ENCODE measurements at regions not wholly inside any gene's neighbourhood (a gene's known extent, or its start where the extent isn't known, plus 50 kb on each side); places are given as distances from the start of the nearest gene placed in this dataset.

- H3K9me3 ChIP-seq (ENCODE audit: control insufficient read depth in 2 of 2, low read length in 2 of 2), result peaks cover 0 to 4% of the 10 kb centered on the region in 2 experiments
- no peak for DNase-seq
- peaks cover 0 to 2% (median 0%) of the 10 kb centered on the region in 7 donors for H3K9me3 Mint-ChIP-seq
- ATAC-seq (ENCODE audit: low read depth in 2 of 2), result no peak
- no peak overlapping the region for H3K4me3 Mint-ChIP-seq
- no peaks in the 10 kb centered on the region for H3K4me1 ChIP-seq (ENCODE audit: control insufficient read depth, insufficient read depth, low read length, poor library complexity, severe bottlenecking)
- H3K27ac ChIP-seq (ENCODE audit: insufficient read depth, low read length, poor library complexity, severe bottlenecking), result no peak overlapping the region
- no peaks in the 10 kb centered on the region for H3K27me3 ChIP-seq (ENCODE audit: control insufficient read depth, insufficient read depth, low read length)
- no peak overlapping the region for H3K27ac Mint-ChIP-seq
- no peaks in the 10 kb centered on the region for H3K36me3 ChIP-seq (ENCODE audit: control insufficient read depth, insufficient read depth, low read length)
- H3K4me3 ChIP-seq (ENCODE audit: low read depth, low read length), result no peak overlapping the region
- peaks cover 0 to 9% (median 4%) of the 10 kb centered on the region in 4 donors for H3K4me1 Mint-ChIP-seq
- no peaks in the 10 kb centered on the region for H3K27me3 Mint-ChIP-seq
- H3K36me3 Mint-ChIP-seq, result no peaks in the 10 kb centered on the region
Measured at GRCh38 chr6:145368075-145368474, 367.2 kb downstream of the EPM2A start.

- no peak overlapping the region for H3K27ac ChIP-seq (ENCODE audit: insufficient read depth, low read length, poor library complexity, severe bottlenecking)
- H3K9me3 Mint-ChIP-seq, result peaks cover 0 to 2% (median 0%) of the 10 kb centered on the region in 7 donors
- no peak overlapping the region for H3K27ac Mint-ChIP-seq
- H3K9me3 ChIP-seq (ENCODE audit: control insufficient read depth in 2 of 2, low read length in 2 of 2), result no peaks in the 10 kb centered on the region
- H3K36me3 ChIP-seq (ENCODE audit: control insufficient read depth, insufficient read depth, low read length), result no peaks in the 10 kb centered on the region
- H3K4me1 Mint-ChIP-seq, result peaks cover 0 to 9% (median 4%) of the 10 kb centered on the region in 4 donors
- H3K4me1 ChIP-seq (ENCODE audit: control insufficient read depth, insufficient read depth, low read length, poor library complexity, severe bottlenecking), result no peaks in the 10 kb centered on the region
- H3K4me3 ChIP-seq (ENCODE audit: low read depth, low read length), result no peak overlapping the region
- ATAC-seq (ENCODE audit: low read depth in 2 of 2), result no peak
- no peak overlapping the region for H3K4me3 Mint-ChIP-seq
- no peaks in the 10 kb centered on the region for H3K27me3 ChIP-seq (ENCODE audit: control insufficient read depth, insufficient read depth, low read length)
- no peaks in the 10 kb centered on the region for H3K27me3 Mint-ChIP-seq
- DNase-seq, result no peak
- H3K36me3 Mint-ChIP-seq, result no peaks in the 10 kb centered on the region
Measured at GRCh38 chr6:145370559-145370958, 364.8 kb downstream of the EPM2A start.

- peak overlapping the region in 3 of 4 donors; percentile 5 to 52 (median 7) for H3K4me3 Mint-ChIP-seq
Measured at GRCh38 chr6:145372671-145373151, 362.6 kb downstream of the EPM2A start.

GRCh38 chr6:145373826-145374225 is 361.5 kb downstream of the EPM2A start:
- peaks cover 0 to 4% (median 0%) of the 10 kb centered on the region in 7 donors for H3K9me3 Mint-ChIP-seq
- peak overlapping the region in 1 of 3 donors; percentile 16 for H3K27ac Mint-ChIP-seq
- H3K27me3 Mint-ChIP-seq, result no peaks in the 10 kb centered on the region
- ATAC-seq (ENCODE audit: low read depth in 2 of 2) (no peak), DNase-seq (no peak)
- H3K4me3 Mint-ChIP-seq, result no peak overlapping the region
- Histone ChIP-seq H3K4me1 (ENCODE audit: control insufficient read depth, insufficient read depth, low read length, poor library complexity, severe bottlenecking) (no peaks in the 10 kb centered on the region), H3K36me3 (ENCODE audit: control insufficient read depth, insufficient read depth, low read length) (no peaks in the 10 kb centered on the region), H3K4me3 (ENCODE audit: low read depth, low read length) (no peak overlapping the region), H3K9me3 (ENCODE audit: control insufficient read depth in 2 of 2, low read length in 2 of 2) (no peaks in the 10 kb centered on the region), H3K27ac (ENCODE audit: insufficient read depth, low read length, poor library complexity, severe bottlenecking) (no peak overlapping the region), H3K27me3 (ENCODE audit: control insufficient read depth, insufficient read depth, low read length) (peaks cover 3% of the 10 kb centered on the region)
- H3K4me1 Mint-ChIP-seq, result peaks cover 0 to 9% (median 4%) of the 10 kb centered on the region in 4 donors
- no peaks in the 10 kb centered on the region for H3K36me3 Mint-ChIP-seq

More at GRCh38 chr6:145372671-145373151, 362.6 kb downstream of the EPM2A start:
- Mint-ChIP-seq H3K4me1 (peaks cover 0 to 9% (median 4%) of the 10 kb centered on the region in 4 donors), H3K27ac (peak overlapping the region in 1 of 3 donors; percentile 28), H3K36me3 (no peaks in the 10 kb centered on the region), H3K9me3 (peaks cover 0 to 4% (median 0%) of the 10 kb centered on the region in 7 donors), H3K27me3 (no peaks in the 10 kb centered on the region)
- DNase-seq, result peak in 2 of 3 donors; percentile 10 to 39
- no peak overlapping the region for H3K27ac ChIP-seq (ENCODE audit: insufficient read depth, low read length, poor library complexity, severe bottlenecking)
- peak overlapping the region; percentile 39 for H3K4me3 ChIP-seq (ENCODE audit: low read depth, low read length)
- H3K9me3 ChIP-seq (ENCODE audit: control insufficient read depth in 2 of 2, low read length in 2 of 2), result no peaks in the 10 kb centered on the region
- peak in 1 of 2 donors; percentile 37 for ATAC-seq (ENCODE audit: low read depth in 2 of 2)
- no peaks in the 10 kb centered on the region for H3K4me1 ChIP-seq (ENCODE audit: control insufficient read depth, insufficient read depth, low read length, poor library complexity, severe bottlenecking)
- peaks cover 3% of the 10 kb centered on the region for H3K27me3 ChIP-seq (ENCODE audit: control insufficient read depth, insufficient read depth, low read length)
- H3K36me3 ChIP-seq (ENCODE audit: control insufficient read depth, insufficient read depth, low read length), result no peaks in the 10 kb centered on the region

- no peaks in the 10 kb centered on the region for H3K9me3 ChIP-seq (ENCODE audit: control insufficient read depth in 2 of 2, low read length in 2 of 2)
- no peaks in the 10 kb centered on the region for H3K36me3 ChIP-seq (ENCODE audit: control insufficient read depth, insufficient read depth, low read length)
- no peak overlapping the region for H3K4me3 ChIP-seq (ENCODE audit: low read depth, low read length)
- H3K27ac ChIP-seq (ENCODE audit: insufficient read depth, low read length, poor library complexity, severe bottlenecking), result no peak overlapping the region
- Mint-ChIP-seq H3K4me1 (peaks cover 0 to 9% (median 4%) of the 10 kb centered on the region in 4 donors), H3K36me3 (no peaks in the 10 kb centered on the region), H3K9me3 (peaks cover 0 to 4% (median 0%) of the 10 kb centered on the region in 7 donors), H3K27me3 (no peaks in the 10 kb centered on the region), H3K4me3 (no peak overlapping the region), H3K27ac (no peak overlapping the region)
- no peaks in the 10 kb centered on the region for H3K4me1 ChIP-seq (ENCODE audit: control insufficient read depth, insufficient read depth, low read length, poor library complexity, severe bottlenecking)
- peaks cover 3% of the 10 kb centered on the region for H3K27me3 ChIP-seq (ENCODE audit: control insufficient read depth, insufficient read depth, low read length)
- DNase-seq (no peak), ATAC-seq (ENCODE audit: low read depth in 2 of 2) (no peak)
Measured at GRCh38 chr6:145374570-145374969, 360.8 kb downstream of the EPM2A start.

- H3K4me1 ChIP-seq (ENCODE audit: control insufficient read depth, insufficient read depth, low read length, poor library complexity, severe bottlenecking), result no peaks in the 10 kb centered on the region
- DNase-seq (no peak), ATAC-seq (ENCODE audit: low read depth in 2 of 2) (no peak)
- Mint-ChIP-seq H3K27me3 (no peaks in the 10 kb centered on the region), H3K27ac (no peak overlapping the region), H3K4me3 (no peak overlapping the region), H3K4me1 (peaks cover 0 to 9% (median 4%) of the 10 kb centered on the region in 4 donors), H3K9me3 (peaks cover 0 to 3% (median 0%) of the 10 kb centered on the region in 7 donors), H3K36me3 (no peaks in the 10 kb centered on the region)
- no peaks in the 10 kb centered on the region for H3K36me3 ChIP-seq (ENCODE audit: control insufficient read depth, insufficient read depth, low read length)
- H3K9me3 ChIP-seq (ENCODE audit: control insufficient read depth in 2 of 2, low read length in 2 of 2), result no peaks in the 10 kb centered on the region
- no peak overlapping the region for H3K4me3 ChIP-seq (ENCODE audit: low read depth, low read length)
- H3K27me3 ChIP-seq (ENCODE audit: control insufficient read depth, insufficient read depth, low read length), result peaks cover 3% of the 10 kb centered on the region
- H3K27ac ChIP-seq (ENCODE audit: insufficient read depth, low read length, poor library complexity, severe bottlenecking), result no peak overlapping the region
Measured at GRCh38 chr6:145375502-145375901, 359.8 kb downstream of the EPM2A start.

- Mint-ChIP-seq H3K27ac (no peak overlapping the region), H3K4me1 (no peaks in the 10 kb centered on the region), H3K27me3 (no peaks in the 10 kb centered on the region), H3K4me3 (no peak overlapping the region), H3K36me3 (no peaks in the 10 kb centered on the region), H3K9me3 (peaks cover 0 to 3% (median 0%) of the 10 kb centered on the region in 7 donors)
- ATAC-seq (ENCODE audit: low read depth in 2 of 2) (no peak), DNase-seq (no peak)
- Histone ChIP-seq H3K9me3 (ENCODE audit: control insufficient read depth in 2 of 2, low read length in 2 of 2) (no peaks in the 10 kb centered on the region), H3K36me3 (ENCODE audit: control insufficient read depth, insufficient read depth, low read length) (no peaks in the 10 kb centered on the region), H3K4me1 (ENCODE audit: control insufficient read depth, insufficient read depth, low read length, poor library complexity, severe bottlenecking) (no peaks in the 10 kb centered on the region), H3K4me3 (ENCODE audit: low read depth, low read length) (no peak overlapping the region), H3K27ac (ENCODE audit: insufficient read depth, low read length, poor library complexity, severe bottlenecking) (no peak overlapping the region), H3K27me3 (ENCODE audit: control insufficient read depth, insufficient read depth, low read length) (peaks cover 3% of the 10 kb centered on the region)
Measured at GRCh38 chr6:145380186-145380585, 355.1 kb downstream of the EPM2A start.

GRCh38 chr6:145381941-145382340 is 353.4 kb downstream of the EPM2A start:
- no peak overlapping the region for H3K27ac Mint-ChIP-seq
- ATAC-seq (ENCODE audit: low read depth in 2 of 2), result no peak
- no peaks in the 10 kb centered on the region for H3K4me1 Mint-ChIP-seq

More at GRCh38 chr6:145381941-145382340, 353.4 kb downstream of the EPM2A start:
- Histone ChIP-seq H3K27ac (ENCODE audit: insufficient read depth, low read length, poor library complexity, severe bottlenecking) (no peak overlapping the region), H3K9me3 (ENCODE audit: control insufficient read depth in 2 of 2, low read length in 2 of 2) (no peaks in the 10 kb centered on the region), H3K4me3 (ENCODE audit: low read depth, low read length) (no peak overlapping the region), H3K27me3 (ENCODE audit: control insufficient read depth, insufficient read depth, low read length) (peaks cover 3% of the 10 kb centered on the region), H3K4me1 (ENCODE audit: control insufficient read depth, insufficient read depth, low read length, poor library complexity, severe bottlenecking) (no peaks in the 10 kb centered on the region), H3K36me3 (ENCODE audit: control insufficient read depth, insufficient read depth, low read length) (no peaks in the 10 kb centered on the region)
- DNase-seq, result no peak
- H3K36me3 Mint-ChIP-seq, result no peaks in the 10 kb centered on the region
- no peaks in the 10 kb centered on the region for H3K27me3 Mint-ChIP-seq
- no peak overlapping the region for H3K4me3 Mint-ChIP-seq
- peaks cover 0 to 3% (median 0%) of the 10 kb centered on the region in 7 donors for H3K9me3 Mint-ChIP-seq
